ENCODE measurements at regions not wholly inside any gene's neighbourhood (a gene's known extent, or its start where the extent isn't known, plus 50 kb on each side); places are given as distances from the start of the nearest gene placed in this dataset.

GRCh38 chr2:204226305-204226880 is 289.8 kb downstream of the ICOS start:
- TF ChIP-seq POLR2A (IDR thresholded peaks at IDR 0.05) (no peak), CTCF (IDR thresholded peaks at IDR 0.05) (no peak), EP300 (IDR thresholded peaks at IDR 0.05) (no peak)
